ENCODE measurements at regions not wholly inside any gene's neighbourhood (a gene's known extent, or its start where the extent isn't known, plus 50 kb on each side); places are given as distances from the start of the nearest gene placed in this dataset.

GRCh38 chrX:40155589-40156469 is 58.1 kb upstream of the BCOR start:
- peaks cover 18% of the 10 kb centered on the region for H3K27me3 ChIP-seq (replicated peaks; ENCODE audit: control insufficient read depth, insufficient read depth, low read length)
- DNase-seq (ENCODE audit: low read depth): no peak
- H3K9me3 ChIP-seq (ENCODE audit: control insufficient read depth, low read length): no peaks in the 10 kb centered on the region
- H3K4me1 ChIP-seq (ENCODE audit: control insufficient read depth, insufficient read depth, low read length): peaks cover 2% of the 10 kb centered on the region
- no peak overlapping the region for H3K4me3 ChIP-seq (ENCODE audit: low read length)
- no peaks in the 10 kb centered on the region for H3K36me3 ChIP-seq (ENCODE audit: control insufficient read depth, insufficient read depth, low read length, severe bottlenecking)
- H3K9ac ChIP-seq (ENCODE audit: low read length): no peak overlapping the region

GRCh38 chrX:40154853-40155588 is 57.3 kb upstream of the BCOR start:
- Histone ChIP-seq H3K4me1 (ENCODE audit: control insufficient read depth, insufficient read depth, low read length) (peaks cover 2% of the 10 kb centered on the region), H3K4me3 (ENCODE audit: low read length) (peak overlapping the region; percentile 65), H3K27me3 (replicated peaks; ENCODE audit: control insufficient read depth, insufficient read depth, low read length) (peaks cover 19% of the 10 kb centered on the region), H3K9ac (ENCODE audit: low read length) (no peak overlapping the region), H3K36me3 (ENCODE audit: control insufficient read depth, insufficient read depth, low read length, severe bottlenecking) (no peaks in the 10 kb centered on the region), H3K9me3 (ENCODE audit: control insufficient read depth, low read length) (no peaks in the 10 kb centered on the region)
- DNase-seq (ENCODE audit: low read depth): peak; percentile 51

- H3K4me1 ChIP-seq (ENCODE audit: control insufficient read depth, insufficient read depth, low read length): peaks cover 2% of the 10 kb centered on the region
- peaks cover 26% of the 10 kb centered on the region for H3K27me3 ChIP-seq (replicated peaks; ENCODE audit: control insufficient read depth, insufficient read depth, low read length)
- no peaks in the 10 kb centered on the region for H3K9me3 ChIP-seq (ENCODE audit: control insufficient read depth, low read length)
- DNase-seq (ENCODE audit: low read depth): peak; percentile 48
- H3K36me3 ChIP-seq (ENCODE audit: control insufficient read depth, insufficient read depth, low read length, severe bottlenecking): no peaks in the 10 kb centered on the region
- peak overlapping the region; percentile 65 for H3K4me3 ChIP-seq (ENCODE audit: low read length)
- no peak overlapping the region for H3K9ac ChIP-seq (ENCODE audit: low read length)
Measured at GRCh38 chrX:40154250-40154852, 56.6 kb upstream of the BCOR start.

GRCh38 chrX:40153345-40154249 is 55.8 kb upstream of the BCOR start:
- peak; percentile 52 for DNase-seq (ENCODE audit: low read depth)
- H3K27me3 ChIP-seq (replicated peaks; ENCODE audit: control insufficient read depth, insufficient read depth, low read length): peaks cover 33% of the 10 kb centered on the region

GRCh38 chrX:40152741-40153344 is 55.1 kb upstream of the BCOR start:
- DNase-seq (ENCODE audit: low read depth): peak; percentile 58
- H3K9me3 ChIP-seq (ENCODE audit: control insufficient read depth, low read length): no peaks in the 10 kb centered on the region
- no peaks in the 10 kb centered on the region for H3K36me3 ChIP-seq (ENCODE audit: control insufficient read depth, insufficient read depth, low read length, severe bottlenecking)
- H3K9ac ChIP-seq (ENCODE audit: low read length): peak overlapping the region; percentile 49
- peak overlapping the region; percentile 67 for H3K4me3 ChIP-seq (ENCODE audit: low read length)
- peaks cover 2% of the 10 kb centered on the region for H3K4me1 ChIP-seq (ENCODE audit: control insufficient read depth, insufficient read depth, low read length)
- peaks cover 35% of the 10 kb centered on the region for H3K27me3 ChIP-seq (replicated peaks; ENCODE audit: control insufficient read depth, insufficient read depth, low read length)

More at GRCh38 chrX:40153345-40154249, 55.8 kb upstream of the BCOR start:
- H3K4me3 ChIP-seq (ENCODE audit: low read length): peak overlapping the region; percentile 67
- H3K4me1 ChIP-seq (ENCODE audit: control insufficient read depth, insufficient read depth, low read length): peaks cover 2% of the 10 kb centered on the region
- H3K9me3 ChIP-seq (ENCODE audit: control insufficient read depth, low read length): no peaks in the 10 kb centered on the region
- peak overlapping the region; percentile 49 for H3K9ac ChIP-seq (ENCODE audit: low read length)
- H3K36me3 ChIP-seq (ENCODE audit: control insufficient read depth, insufficient read depth, low read length, severe bottlenecking): no peaks in the 10 kb centered on the region

GRCh38 chrX:40152173-40152711 is 54.5 kb upstream of the BCOR start:
- H3K27me3 ChIP-seq (replicated peaks; ENCODE audit: control insufficient read depth, insufficient read depth, low read length): peaks cover 32% of the 10 kb centered on the region
- no peaks in the 10 kb centered on the region for H3K36me3 ChIP-seq (ENCODE audit: control insufficient read depth, insufficient read depth, low read length, severe bottlenecking)
- no peaks in the 10 kb centered on the region for H3K9me3 ChIP-seq (ENCODE audit: control insufficient read depth, low read length)
- peak overlapping the region; percentile 67 for H3K4me3 ChIP-seq (ENCODE audit: low read length)
- no peak for DNase-seq (ENCODE audit: low read depth)
- H3K4me1 ChIP-seq (ENCODE audit: control insufficient read depth, insufficient read depth, low read length): peaks cover 2% of the 10 kb centered on the region
- peak overlapping the region; percentile 49 for H3K9ac ChIP-seq (ENCODE audit: low read length)

- Histone ChIP-seq H3K9me3 (ENCODE audit: control insufficient read depth, low read length) (no peaks in the 10 kb centered on the region), H3K36me3 (ENCODE audit: control insufficient read depth, insufficient read depth, low read length, severe bottlenecking) (no peaks in the 10 kb centered on the region), H3K9ac (ENCODE audit: low read length) (no peak overlapping the region), H3K4me1 (ENCODE audit: control insufficient read depth, insufficient read depth, low read length) (peaks cover 2% of the 10 kb centered on the region), H3K27me3 (replicated peaks; ENCODE audit: control insufficient read depth, insufficient read depth, low read length) (peaks cover 35% of the 10 kb centered on the region), H3K4me3 (ENCODE audit: low read length) (no peak overlapping the region)
- DNase-seq (ENCODE audit: low read depth): no peak
Measured at GRCh38 chrX:40151211-40152172, 53.7 kb upstream of the BCOR start.

GRCh38 chrX:40150503-40150902 is 52.7 kb upstream of the BCOR start:
- Histone ChIP-seq H3K4me3 (ENCODE audit: low read length) (no peak overlapping the region), H3K9ac (ENCODE audit: low read length) (no peak overlapping the region), H3K4me1 (ENCODE audit: control insufficient read depth, insufficient read depth, low read length) (peaks cover 6% of the 10 kb centered on the region), H3K27me3 (replicated peaks; ENCODE audit: control insufficient read depth, insufficient read depth, low read length) (peaks cover 38% of the 10 kb centered on the region), H3K36me3 (ENCODE audit: control insufficient read depth, insufficient read depth, low read length, severe bottlenecking) (no peaks in the 10 kb centered on the region), H3K9me3 (ENCODE audit: control insufficient read depth, low read length) (no peaks in the 10 kb centered on the region)
- no peak for DNase-seq (ENCODE audit: low read depth)

- no peaks in the 10 kb centered on the region for H3K36me3 ChIP-seq (ENCODE audit: control insufficient read depth, insufficient read depth, low read length, severe bottlenecking)
- peaks cover 9% of the 10 kb centered on the region for H3K4me1 ChIP-seq (ENCODE audit: control insufficient read depth, insufficient read depth, low read length)
- DNase-seq (ENCODE audit: low read depth): no peak
Measured at GRCh38 chrX:40149286-40150175, 51.8 kb upstream of the BCOR start.

More at GRCh38 chrX:40149286-40150175, 51.8 kb upstream of the BCOR start:
- no peak overlapping the region for H3K9ac ChIP-seq (ENCODE audit: low read length)
- peaks cover 41% of the 10 kb centered on the region for H3K27me3 ChIP-seq (replicated peaks; ENCODE audit: control insufficient read depth, insufficient read depth, low read length)
- H3K9me3 ChIP-seq (ENCODE audit: control insufficient read depth, low read length): no peaks in the 10 kb centered on the region
- no peak overlapping the region for H3K4me3 ChIP-seq (ENCODE audit: low read length)

Measured in adipocyte (in vitro differentiated cells).